HEK293 (cell line): ENCODE measurements at regions not wholly inside any gene's neighbourhood (a gene's known extent, or its start where the extent isn't known, plus 50 kb on each side); places are given as distances from the start of the nearest gene placed in this dataset.
A peak's percentile ranks its signal among the peaks of the same experiment; 100 is the strongest.

Source experiments
- CTCF ChIA-PET: fragments of 350-600 bp; formaldehyde crosslinking; extraction: SDS; loops from one replicate; lab custom pipeline; 2021; ENCODE audit warnings: antibody characterized with exemption; lab: Yijun Ruan, JAX
- POLR2A ChIA-PET: fragments of 300-600 bp; formaldehyde crosslinking; extraction: SDS; loops from one replicate; lab custom pipeline; 2020; ENCODE audit warnings: antibody characterized with exemption, inconsistent platforms; lab: Yijun Ruan, JAX
- H3K27ac ChIP-seq: fragments of 200-500 bp; sonication (Bioruptor generic); 2 replicates; pipeline ENCODE4 v1.5.1; 2014; ENCODE audit warnings: low read depth, low read length, control low read depth, inconsistent platforms; ENCODE audit errors: extremely low read depth
- H3K36me3 ChIP-seq, 2 experiments: fragments of 200-500 bp in 1 of 2; sonication (Bioruptor generic) in 1 of 2; 1 replicate in 1 of 2; 2 replicates in 1 of 2; pipeline ENCODE4 v1.5.1; 2014 to 2017; ENCODE audit warnings: inconsistent platforms in 2 of 2, low read length in 2 of 2; ENCODE audit not compliant: control insufficient read depth in 2 of 2, insufficient read depth in 1 of 2
- H3K4me1 ChIP-seq: fragments of 200-500 bp; sonication (Bioruptor generic); 2 replicates; pipeline ENCODE4 v1.5.1; 2014; ENCODE audit warnings: mild to moderate bottlenecking, low read length, inconsistent platforms; ENCODE audit not compliant: control insufficient read depth, insufficient read depth
- H3K4me3 ChIP-seq: 2 replicates; pipeline ENCODE4 v1.5.1; 2011; ENCODE audit warnings: low read depth, mild to moderate bottlenecking, control low read depth, low read length, moderate library complexity
- H3K9me3 ChIP-seq: fragments of 200-500 bp; sonication (Bioruptor generic); 2 replicates; pipeline ENCODE4 v1.5.1; 2014; ENCODE audit warnings: low read depth, low read length, inconsistent platforms; ENCODE audit not compliant: control insufficient read depth, insufficient read depth
- EGR2 ChIP-seq: fragments of 450-650 bp; formaldehyde crosslinking; IDR thresholded peaks from 2 replicates; pipeline ENCODE4 v1.5.1; 2016; ENCODE audit warnings: low read depth, missing biosample characterization, missing genetic modification characterization
- HOXA7 ChIP-seq: sonication (generic); formaldehyde crosslinking; IDR thresholded peaks from 2 replicates; pipeline ENCODE4 v1.8.1; 2022; ENCODE audit warnings: missing genetic modification reagents, borderline replicate concordance
- HOXC10 ChIP-seq: sonication (generic); formaldehyde crosslinking; IDR thresholded peaks from 2 replicates; pipeline ENCODE4 v1.8.1; 2023; ENCODE audit warnings: mild to moderate bottlenecking, missing genetic modification reagents
- MEIS1 ChIP-seq: sonication (generic); formaldehyde crosslinking; IDR thresholded peaks from 2 replicates; pipeline ENCODE4 v1.8.1; 2022; ENCODE audit warnings: missing genetic modification reagents, mild to moderate bottlenecking, borderline replicate concordance
- MZF1 ChIP-seq: fragments of 450-650 bp; formaldehyde crosslinking; IDR thresholded peaks from 2 replicates; pipeline ENCODE4 v1.5.1; 2017; ENCODE audit warnings: missing biosample characterization, missing genetic modification characterization, borderline replicate concordance
- PRDM1 ChIP-seq: fragments of 450-650 bp; formaldehyde crosslinking; IDR thresholded peaks from 2 replicates; pipeline ENCODE4; 2016; ENCODE audit warnings: missing biosample characterization, missing genetic modification characterization
- SP2 ChIP-seq: fragments of 450-650 bp; formaldehyde crosslinking; IDR thresholded peaks from 2 replicates; pipeline ENCODE4 v1.5.1; 2016; ENCODE audit warnings: missing biosample characterization, missing genetic modification characterization
- ZFHX2 ChIP-seq: fragments of 450-650 bp; formaldehyde crosslinking; conservative IDR thresholded peaks from 2 replicates; pipeline ENCODE4 v1.5.1; 2016; ENCODE audit warnings: missing biosample characterization, missing genetic modification characterization
- ZFP69B ChIP-seq: fragments of 450-650 bp; formaldehyde crosslinking; IDR thresholded peaks from 2 replicates; pipeline ENCODE4 v1.5.1; 2016; ENCODE audit warnings: missing biosample characterization, missing genetic modification characterization
- ZNF112 ChIP-seq: fragments of 450-650 bp; formaldehyde crosslinking; IDR thresholded peaks from 2 replicates; pipeline ENCODE4 v1.5.0; 2017; ENCODE audit warnings: missing biosample characterization, missing genetic modification characterization
- ZNF19 ChIP-seq: fragments of 450-650 bp; formaldehyde crosslinking; IDR thresholded peaks from 2 replicates; pipeline ENCODE4; 2016; ENCODE audit warnings: missing biosample characterization, missing genetic modification characterization, low read depth
- ZNF426 ChIP-seq: fragments of 450-650 bp; formaldehyde crosslinking; IDR thresholded peaks from 2 replicates; pipeline ENCODE4 v1.5.1; 2017; ENCODE audit warnings: missing biosample characterization, missing genetic modification characterization, mild to moderate bottlenecking, inconsistent platforms, moderate library complexity
- ZNF473 ChIP-seq: fragments of 450-650 bp; formaldehyde crosslinking; IDR thresholded peaks from 2 replicates; pipeline ENCODE4 v1.5.1; 2017; ENCODE audit warnings: missing biosample characterization, missing genetic modification characterization
- ZNF585B ChIP-seq: fragments of 450-650 bp; formaldehyde crosslinking; IDR thresholded peaks from 2 replicates; pipeline ENCODE4 v1.5.1; 2016; ENCODE audit warnings: missing biosample characterization, missing genetic modification characterization
- TF ChIP-seq, protein P1 (sequence below): fragments of 450-650 bp; formaldehyde crosslinking; IDR thresholded peaks from 2 replicates; pipeline ENCODE4 v1.5.1; 2016; ENCODE audit warnings: missing biosample characterization, missing genetic modification characterization, borderline replicate concordance
- TF ChIP-seq, protein P2 (sequence below): fragments of 450-650 bp; formaldehyde crosslinking; IDR thresholded peaks from 2 replicates; pipeline ENCODE4 v1.5.1; 2017; ENCODE audit warnings: missing biosample characterization, missing genetic modification characterization
- TF ChIP-seq, protein P3 (sequence below): fragments of 450-650 bp; formaldehyde crosslinking; IDR thresholded peaks from 2 replicates; pipeline ENCODE4 v1.5.1; 2016; ENCODE audit warnings: missing biosample characterization, missing genetic modification characterization

DNA sequence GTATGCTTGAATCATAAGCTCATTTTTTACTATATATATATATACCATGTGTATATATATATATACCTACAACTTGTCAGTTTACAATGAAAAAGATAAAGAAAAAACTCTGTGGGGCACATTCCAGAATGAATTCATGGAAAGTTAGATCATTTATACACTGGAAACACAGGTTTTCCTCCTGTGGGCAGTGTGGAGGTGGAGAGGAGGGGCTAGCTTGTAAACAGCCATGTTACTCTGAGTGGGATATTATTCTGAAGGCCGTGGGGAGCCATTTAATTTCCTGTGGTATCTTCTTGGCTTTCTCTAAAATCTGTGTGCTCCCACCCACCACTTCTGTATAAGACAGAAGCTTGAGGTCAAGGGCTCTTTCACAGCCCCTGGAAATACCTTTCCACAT, 273.4 kb upstream of the MTNR1B start:
- peaks cover 4% of the 10 kb centered on the region; the same call in 1 of the 2 replicates for H3K4me1 ChIP-seq
- TF ChIP-seq, protein P1, sequence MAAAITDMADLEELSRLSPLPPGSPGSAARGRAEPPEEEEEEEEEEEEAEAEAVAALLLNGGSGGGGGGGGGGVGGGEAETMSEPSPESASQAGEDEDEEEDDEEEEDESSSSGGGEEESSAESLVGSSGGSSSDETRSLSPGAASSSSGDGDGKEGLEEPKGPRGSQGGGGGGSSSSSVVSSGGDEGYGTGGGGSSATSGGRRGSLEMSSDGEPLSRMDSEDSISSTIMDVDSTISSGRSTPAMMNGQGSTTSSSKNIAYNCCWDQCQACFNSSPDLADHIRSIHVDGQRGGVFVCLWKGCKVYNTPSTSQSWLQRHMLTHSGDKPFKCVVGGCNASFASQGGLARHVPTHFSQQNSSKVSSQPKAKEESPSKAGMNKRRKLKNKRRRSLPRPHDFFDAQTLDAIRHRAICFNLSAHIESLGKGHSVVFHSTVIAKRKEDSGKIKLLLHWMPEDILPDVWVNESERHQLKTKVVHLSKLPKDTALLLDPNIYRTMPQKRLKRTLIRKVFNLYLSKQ (tag by site-specific recombination) = no peak
- TF ChIP-seq ZFHX2 (peak; percentile 82), PRDM1 (no peak), ZNF426 (tag by site-specific recombination) (no peak), ZNF585B (tag by site-specific recombination) (no peak), HOXC10 (CRISPR knock-in tag) (no peak), ZNF19 (tag by site-specific recombination) (no peak), MEIS1 (no peak), HOXA7 (CRISPR knock-in tag) (no peak), ZFP69B (tag by site-specific recombination) (no peak), ZNF112 (no peak), EGR2 (tag by site-specific recombination) (peak; percentile 83), MZF1 (tag by site-specific recombination) (no peak), ZNF473 (tag by site-specific recombination) (no peak)
- TF ChIP-seq, protein P2, sequence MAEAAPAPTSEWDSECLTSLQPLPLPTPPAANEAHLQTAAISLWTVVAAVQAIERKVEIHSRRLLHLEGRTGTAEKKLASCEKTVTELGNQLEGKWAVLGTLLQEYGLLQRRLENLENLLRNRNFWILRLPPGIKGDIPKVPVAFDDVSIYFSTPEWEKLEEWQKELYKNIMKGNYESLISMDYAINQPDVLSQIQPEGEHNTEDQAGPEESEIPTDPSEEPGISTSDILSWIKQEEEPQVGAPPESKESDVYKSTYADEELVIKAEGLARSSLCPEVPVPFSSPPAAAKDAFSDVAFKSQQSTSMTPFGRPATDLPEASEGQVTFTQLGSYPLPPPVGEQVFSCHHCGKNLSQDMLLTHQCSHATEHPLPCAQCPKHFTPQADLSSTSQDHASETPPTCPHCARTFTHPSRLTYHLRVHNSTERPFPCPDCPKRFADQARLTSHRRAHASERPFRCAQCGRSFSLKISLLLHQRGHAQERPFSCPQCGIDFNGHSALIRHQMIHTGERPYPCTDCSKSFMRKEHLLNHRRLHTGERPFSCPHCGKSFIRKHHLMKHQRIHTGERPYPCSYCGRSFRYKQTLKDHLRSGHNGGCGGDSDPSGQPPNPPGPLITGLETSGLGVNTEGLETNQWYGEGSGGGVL (tag by site-specific recombination) = no peak
- TF ChIP-seq, protein P3, sequence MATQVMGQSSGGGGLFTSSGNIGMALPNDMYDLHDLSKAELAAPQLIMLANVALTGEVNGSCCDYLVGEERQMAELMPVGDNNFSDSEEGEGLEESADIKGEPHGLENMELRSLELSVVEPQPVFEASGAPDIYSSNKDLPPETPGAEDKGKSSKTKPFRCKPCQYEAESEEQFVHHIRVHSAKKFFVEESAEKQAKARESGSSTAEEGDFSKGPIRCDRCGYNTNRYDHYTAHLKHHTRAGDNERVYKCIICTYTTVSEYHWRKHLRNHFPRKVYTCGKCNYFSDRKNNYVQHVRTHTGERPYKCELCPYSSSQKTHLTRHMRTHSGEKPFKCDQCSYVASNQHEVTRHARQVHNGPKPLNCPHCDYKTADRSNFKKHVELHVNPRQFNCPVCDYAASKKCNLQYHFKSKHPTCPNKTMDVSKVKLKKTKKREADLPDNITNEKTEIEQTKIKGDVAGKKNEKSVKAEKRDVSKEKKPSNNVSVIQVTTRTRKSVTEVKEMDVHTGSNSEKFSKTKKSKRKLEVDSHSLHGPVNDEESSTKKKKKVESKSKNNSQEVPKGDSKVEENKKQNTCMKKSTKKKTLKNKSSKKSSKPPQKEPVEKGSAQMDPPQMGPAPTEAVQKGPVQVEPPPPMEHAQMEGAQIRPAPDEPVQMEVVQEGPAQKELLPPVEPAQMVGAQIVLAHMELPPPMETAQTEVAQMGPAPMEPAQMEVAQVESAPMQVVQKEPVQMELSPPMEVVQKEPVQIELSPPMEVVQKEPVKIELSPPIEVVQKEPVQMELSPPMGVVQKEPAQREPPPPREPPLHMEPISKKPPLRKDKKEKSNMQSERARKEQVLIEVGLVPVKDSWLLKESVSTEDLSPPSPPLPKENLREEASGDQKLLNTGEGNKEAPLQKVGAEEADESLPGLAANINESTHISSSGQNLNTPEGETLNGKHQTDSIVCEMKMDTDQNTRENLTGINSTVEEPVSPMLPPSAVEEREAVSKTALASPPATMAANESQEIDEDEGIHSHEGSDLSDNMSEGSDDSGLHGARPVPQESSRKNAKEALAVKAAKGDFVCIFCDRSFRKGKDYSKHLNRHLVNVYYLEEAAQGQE (tag by site-specific recombination) = no peak
- TF ChIP-seq, all 188 proteins: peak for 2
- Histone ChIP-seq H3K4me3 (no peak overlapping the region), H3K27ac (no peak overlapping the region), H3K9me3 (no peaks in the 10 kb centered on the region), H3K36me3 (no peaks in the 10 kb centered on the region)
- ChIA-PET CTCF (no interaction called here), POLR2A (no interaction called here)

DNA sequence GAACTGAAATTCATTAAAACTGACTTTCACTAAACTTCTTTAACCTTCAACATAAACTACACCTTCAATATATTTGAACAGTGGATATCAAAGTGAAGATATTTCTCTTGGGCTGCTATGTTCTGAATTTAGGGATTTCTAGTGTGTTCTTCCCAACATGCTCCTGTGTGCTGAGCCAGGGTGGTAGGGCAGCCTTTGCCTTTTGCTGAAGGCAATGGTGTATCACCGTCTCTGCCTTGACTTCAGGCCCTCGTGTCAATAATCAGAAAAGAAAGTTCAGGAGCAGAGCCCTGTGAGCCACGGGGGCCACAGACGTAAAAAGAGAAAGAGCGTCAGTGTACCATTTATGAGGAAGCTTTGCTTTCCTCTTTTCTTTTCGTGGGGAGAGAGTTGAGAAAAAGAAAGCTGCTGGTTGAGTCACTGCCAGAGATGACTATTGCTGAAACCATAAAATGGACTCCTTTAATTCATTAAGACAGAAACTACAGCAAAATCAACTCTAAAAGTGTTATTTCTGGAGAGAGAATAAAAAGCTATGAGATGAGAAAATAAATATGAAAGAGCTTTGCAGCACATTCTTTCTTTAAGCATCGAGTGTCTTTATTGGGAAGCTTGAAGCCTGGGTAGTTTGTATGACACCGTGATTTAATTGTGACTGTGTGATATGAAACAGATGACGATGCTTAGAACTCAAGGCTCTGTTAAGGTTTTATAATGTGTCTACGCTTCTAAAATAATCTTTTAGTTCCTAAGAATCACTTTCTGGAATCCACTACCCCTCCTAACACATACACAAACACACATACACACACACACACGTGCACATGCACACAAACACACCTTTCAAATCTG, 271.8 kb upstream of the MTNR1B start:
- Histone ChIP-seq H3K4me1 (peaks cover 4% of the 10 kb centered on the region; the same call in 1 of the 2 replicates), H3K4me3 (no peak overlapping the region), H3K36me3 (no peaks in the 10 kb centered on the region), H3K9me3 (no peaks in the 10 kb centered on the region), H3K27ac (no peak overlapping the region)
- CTCF ChIA-PET = no interaction called here
- POLR2A ChIA-PET = no interaction called here
- TF ChIP-seq PRDM1 = peak; percentile 7; the same call in 1 of the 2 replicates
- TF ChIP-seq SP2 (tag by site-specific recombination) = no peak
- no peak for TF ChIP-seq HOXC10 (CRISPR knock-in tag)
